ENCODE measurements at regions not wholly inside any gene's neighbourhood (a gene's known extent, or its start where the extent isn't known, plus 50 kb on each side); places are given as distances from the start of the nearest gene placed in this dataset.

DNA sequence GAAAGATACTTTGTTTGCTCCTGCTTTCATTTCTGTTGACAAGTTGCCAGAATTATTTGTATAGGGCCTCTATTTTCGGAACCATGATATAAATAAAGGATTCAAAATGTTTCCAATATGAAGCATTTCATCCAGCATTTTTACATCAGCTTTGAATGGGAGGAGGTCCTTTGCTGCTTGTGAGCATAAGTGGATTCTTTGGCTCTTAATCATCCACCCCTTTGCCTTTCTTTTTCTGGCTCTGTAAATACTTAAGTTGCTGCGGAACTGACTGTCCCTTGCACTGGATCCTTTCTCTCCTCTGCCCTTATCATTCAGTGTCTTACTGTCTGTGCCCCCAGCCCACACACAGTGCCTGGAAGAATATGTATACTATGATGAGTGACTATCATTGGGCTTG is 357.3 kb upstream of the RGS6 start:
- TF ChIP-seq, protein P1, sequence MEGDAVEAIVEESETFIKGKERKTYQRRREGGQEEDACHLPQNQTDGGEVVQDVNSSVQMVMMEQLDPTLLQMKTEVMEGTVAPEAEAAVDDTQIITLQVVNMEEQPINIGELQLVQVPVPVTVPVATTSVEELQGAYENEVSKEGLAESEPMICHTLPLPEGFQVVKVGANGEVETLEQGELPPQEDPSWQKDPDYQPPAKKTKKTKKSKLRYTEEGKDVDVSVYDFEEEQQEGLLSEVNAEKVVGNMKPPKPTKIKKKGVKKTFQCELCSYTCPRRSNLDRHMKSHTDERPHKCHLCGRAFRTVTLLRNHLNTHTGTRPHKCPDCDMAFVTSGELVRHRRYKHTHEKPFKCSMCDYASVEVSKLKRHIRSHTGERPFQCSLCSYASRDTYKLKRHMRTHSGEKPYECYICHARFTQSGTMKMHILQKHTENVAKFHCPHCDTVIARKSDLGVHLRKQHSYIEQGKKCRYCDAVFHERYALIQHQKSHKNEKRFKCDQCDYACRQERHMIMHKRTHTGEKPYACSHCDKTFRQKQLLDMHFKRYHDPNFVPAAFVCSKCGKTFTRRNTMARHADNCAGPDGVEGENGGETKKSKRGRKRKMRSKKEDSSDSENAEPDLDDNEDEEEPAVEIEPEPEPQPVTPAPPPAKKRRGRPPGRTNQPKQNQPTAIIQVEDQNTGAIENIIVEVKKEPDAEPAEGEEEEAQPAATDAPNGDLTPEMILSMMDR (IDR thresholded peaks at IDR 0.05; ENCODE audit: low read depth, low read length, missing input control) = no peak
- TF ChIP-seq YY1 (IDR thresholded peaks at IDR 0.05) (no peak), TAF1 (conservative IDR thresholded peaks at IDR 0.05) (no peak), RAD21 (IDR thresholded peaks at IDR 0.05) (no peak), GABPA (IDR thresholded peaks at IDR 0.05 in 1 of 2, conservative IDR thresholded peaks at IDR 0.05 in 1 of 2) (no peak)
- TF ChIP-seq, protein P2, sequence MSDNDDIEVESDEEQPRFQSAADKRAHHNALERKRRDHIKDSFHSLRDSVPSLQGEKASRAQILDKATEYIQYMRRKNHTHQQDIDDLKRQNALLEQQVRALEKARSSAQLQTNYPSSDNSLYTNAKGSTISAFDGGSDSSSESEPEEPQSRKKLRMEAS (IDR thresholded peaks at IDR 0.05) = no peak
- TF ChIP-seq, protein P3, sequence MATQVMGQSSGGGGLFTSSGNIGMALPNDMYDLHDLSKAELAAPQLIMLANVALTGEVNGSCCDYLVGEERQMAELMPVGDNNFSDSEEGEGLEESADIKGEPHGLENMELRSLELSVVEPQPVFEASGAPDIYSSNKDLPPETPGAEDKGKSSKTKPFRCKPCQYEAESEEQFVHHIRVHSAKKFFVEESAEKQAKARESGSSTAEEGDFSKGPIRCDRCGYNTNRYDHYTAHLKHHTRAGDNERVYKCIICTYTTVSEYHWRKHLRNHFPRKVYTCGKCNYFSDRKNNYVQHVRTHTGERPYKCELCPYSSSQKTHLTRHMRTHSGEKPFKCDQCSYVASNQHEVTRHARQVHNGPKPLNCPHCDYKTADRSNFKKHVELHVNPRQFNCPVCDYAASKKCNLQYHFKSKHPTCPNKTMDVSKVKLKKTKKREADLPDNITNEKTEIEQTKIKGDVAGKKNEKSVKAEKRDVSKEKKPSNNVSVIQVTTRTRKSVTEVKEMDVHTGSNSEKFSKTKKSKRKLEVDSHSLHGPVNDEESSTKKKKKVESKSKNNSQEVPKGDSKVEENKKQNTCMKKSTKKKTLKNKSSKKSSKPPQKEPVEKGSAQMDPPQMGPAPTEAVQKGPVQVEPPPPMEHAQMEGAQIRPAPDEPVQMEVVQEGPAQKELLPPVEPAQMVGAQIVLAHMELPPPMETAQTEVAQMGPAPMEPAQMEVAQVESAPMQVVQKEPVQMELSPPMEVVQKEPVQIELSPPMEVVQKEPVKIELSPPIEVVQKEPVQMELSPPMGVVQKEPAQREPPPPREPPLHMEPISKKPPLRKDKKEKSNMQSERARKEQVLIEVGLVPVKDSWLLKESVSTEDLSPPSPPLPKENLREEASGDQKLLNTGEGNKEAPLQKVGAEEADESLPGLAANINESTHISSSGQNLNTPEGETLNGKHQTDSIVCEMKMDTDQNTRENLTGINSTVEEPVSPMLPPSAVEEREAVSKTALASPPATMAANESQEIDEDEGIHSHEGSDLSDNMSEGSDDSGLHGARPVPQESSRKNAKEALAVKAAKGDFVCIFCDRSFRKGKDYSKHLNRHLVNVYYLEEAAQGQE (IDR thresholded peaks at IDR 0.05) = no peak
